ENCODE measurements at regions not wholly inside any gene's neighbourhood (a gene's known extent, or its start where the extent isn't known, plus 50 kb on each side); places are given as distances from the start of the nearest gene placed in this dataset.

DNA sequence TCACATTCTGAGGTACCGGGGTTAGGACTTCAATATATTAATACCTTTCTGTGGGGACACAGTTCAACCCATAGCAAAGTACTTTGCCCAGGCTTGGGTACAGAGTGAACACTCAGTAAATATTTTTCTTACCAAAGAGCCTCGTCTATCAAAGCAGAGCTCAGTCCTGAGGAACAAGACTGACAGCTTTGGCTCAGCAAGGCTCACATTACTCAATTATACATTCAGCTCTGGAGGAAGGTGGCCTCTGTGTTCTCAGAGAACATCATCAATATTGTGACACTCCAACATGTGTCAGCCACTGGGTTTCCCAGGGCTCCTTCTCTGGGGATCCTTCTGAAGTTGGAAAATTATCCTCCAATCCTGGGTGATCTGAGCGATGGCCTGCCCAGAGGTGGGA, 186.4 kb downstream of the NMUR2 start:
- TF ChIP-seq CTCF (IDR thresholded peaks at IDR 0.05 in 4 of 5, conservative IDR thresholded peaks at IDR 0.05 in 1 of 5) = no peak
- no peak for TF ChIP-seq POLR2A (IDR thresholded peaks at IDR 0.05)
